ENCODE measurements at regions not wholly inside any gene's neighbourhood (a gene's known extent, or its start where the extent isn't known, plus 50 kb on each side); places are given as distances from the start of the nearest gene placed in this dataset.

DNA sequence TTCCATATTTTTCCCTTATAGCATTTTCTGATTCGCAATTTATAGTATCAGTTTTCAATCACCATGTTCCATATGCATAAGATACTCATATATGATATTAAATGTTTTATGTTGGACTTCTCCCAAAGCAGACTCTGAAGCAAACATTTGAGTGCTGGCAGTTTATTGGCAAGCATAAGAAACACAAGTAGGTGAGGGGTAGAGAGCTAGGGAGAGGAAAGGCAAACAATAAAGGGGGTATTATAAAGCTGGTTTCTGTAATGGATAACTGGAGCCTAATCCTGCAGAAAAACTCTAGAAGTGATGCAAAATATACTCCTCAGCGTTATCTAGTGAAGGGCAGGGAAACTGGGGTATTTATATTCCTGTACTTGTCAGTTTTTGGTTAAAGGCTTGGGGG lies 491.5 kb upstream of the TGFBR2 start:
- Histone ChIP-seq H3K27ac (ENCODE audit: low read length) (no peak overlapping the region), H3K4me1 (ENCODE audit: control insufficient read depth, low read depth, low read length) (no peaks in the 10 kb centered on the region), H3K9me3 (ENCODE audit: control insufficient read depth, low read depth, low read length) (no peaks in the 10 kb centered on the region), H3K36me3 (ENCODE audit: control insufficient read depth, low read depth, low read length) (no peaks in the 10 kb centered on the region), H3K9ac (ENCODE audit: low read length) (no peak overlapping the region), H3K4me3 (ENCODE audit: low read length) (no peak overlapping the region), H3K27me3 (ENCODE audit: control insufficient read depth, insufficient read depth, low read length) (no peaks in the 10 kb centered on the region)

DNA sequence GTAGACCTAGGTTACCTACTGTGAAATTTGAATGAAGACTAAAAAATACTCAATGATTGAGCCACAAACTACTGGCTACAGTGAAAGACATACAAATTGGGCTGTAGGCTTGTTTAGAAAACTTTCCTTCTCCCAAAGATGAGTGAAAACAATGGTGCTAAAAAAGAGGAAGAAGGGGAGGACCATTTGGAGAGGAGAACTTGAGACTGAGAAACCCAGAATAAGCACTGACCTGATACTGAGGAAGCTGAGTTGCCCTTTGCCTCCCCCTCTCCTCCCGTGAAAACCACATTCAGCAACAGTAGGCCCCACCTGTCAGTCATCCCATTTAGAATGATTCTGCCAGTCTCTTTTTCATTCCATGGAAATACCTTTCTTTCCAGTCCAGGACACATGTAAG lies 484.0 kb upstream of the TGFBR2 start:
- Histone ChIP-seq H3K9ac (ENCODE audit: low read length) (no peak overlapping the region), H3K27me3 (ENCODE audit: control insufficient read depth, insufficient read depth, low read length) (no peaks in the 10 kb centered on the region), H3K4me1 (ENCODE audit: control insufficient read depth, low read depth, low read length) (peaks cover 6% of the 10 kb centered on the region), H3K4me3 (ENCODE audit: low read length) (no peak overlapping the region), H3K36me3 (ENCODE audit: control insufficient read depth, low read depth, low read length) (no peaks in the 10 kb centered on the region), H3K27ac (ENCODE audit: low read length) (no peak overlapping the region), H3K9me3 (ENCODE audit: control insufficient read depth, low read depth, low read length) (no peaks in the 10 kb centered on the region)

DNA sequence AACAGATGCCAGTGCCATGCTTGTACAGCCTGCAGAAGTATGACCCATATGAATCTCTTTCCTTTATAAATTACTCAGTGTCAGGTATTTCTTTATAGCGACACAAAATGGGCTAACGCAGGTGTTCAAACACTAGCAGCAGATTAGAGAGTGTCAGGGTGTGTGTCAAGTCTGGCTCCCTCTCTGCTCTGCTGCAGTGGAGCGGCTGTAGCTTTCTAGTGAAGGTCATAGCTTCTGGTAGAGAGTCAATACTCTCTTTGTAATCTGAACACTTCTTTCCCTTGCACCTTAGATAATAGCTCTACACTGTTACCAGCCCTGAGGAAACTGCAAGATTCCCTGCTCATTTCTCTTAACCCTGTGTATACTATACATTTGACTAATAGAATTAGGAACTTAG lies 483.2 kb upstream of the TGFBR2 start:
- no peaks in the 10 kb centered on the region for H3K27me3 ChIP-seq (ENCODE audit: control insufficient read depth, insufficient read depth, low read length)
- peaks cover 6% of the 10 kb centered on the region for H3K4me1 ChIP-seq (ENCODE audit: control insufficient read depth, low read depth, low read length)
- H3K9ac ChIP-seq (ENCODE audit: low read length), result no peak overlapping the region
- no peak overlapping the region for H3K27ac ChIP-seq (ENCODE audit: low read length)
- peaks cover 3% of the 10 kb centered on the region for H3K9me3 ChIP-seq (ENCODE audit: control insufficient read depth, low read depth, low read length)
- H3K4me3 ChIP-seq (ENCODE audit: low read length), result no peak overlapping the region
- H3K36me3 ChIP-seq (ENCODE audit: control insufficient read depth, low read depth, low read length), result no peaks in the 10 kb centered on the region

DNA sequence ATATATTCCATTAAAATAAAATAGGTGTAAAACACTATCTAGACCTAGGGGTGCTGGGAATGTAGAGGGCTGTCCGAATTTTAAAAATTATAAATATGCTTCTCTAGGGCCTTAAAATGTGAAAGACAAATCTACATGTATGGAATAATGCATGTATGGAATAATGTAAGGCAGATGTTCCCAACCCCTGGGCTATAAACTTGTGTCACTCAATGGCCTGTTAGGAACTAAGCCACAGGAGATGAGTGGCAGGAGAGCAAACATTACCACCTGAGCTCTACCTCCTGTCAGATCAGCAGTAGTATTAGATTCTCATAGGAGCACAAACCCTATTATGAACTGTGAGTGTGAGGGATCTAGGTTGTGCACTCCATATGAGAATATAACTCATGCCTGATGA lies 482.6 kb upstream of the TGFBR2 start:
- Histone ChIP-seq H3K27ac (ENCODE audit: low read length) (no peak overlapping the region), H3K27me3 (ENCODE audit: control insufficient read depth, insufficient read depth, low read length) (no peaks in the 10 kb centered on the region), H3K9me3 (ENCODE audit: control insufficient read depth, low read depth, low read length) (peaks cover 3% of the 10 kb centered on the region), H3K9ac (ENCODE audit: low read length) (no peak overlapping the region), H3K36me3 (ENCODE audit: control insufficient read depth, low read depth, low read length) (no peaks in the 10 kb centered on the region), H3K4me3 (ENCODE audit: low read length) (no peak overlapping the region), H3K4me1 (ENCODE audit: control insufficient read depth, low read depth, low read length) (peaks cover 6% of the 10 kb centered on the region)

DNA sequence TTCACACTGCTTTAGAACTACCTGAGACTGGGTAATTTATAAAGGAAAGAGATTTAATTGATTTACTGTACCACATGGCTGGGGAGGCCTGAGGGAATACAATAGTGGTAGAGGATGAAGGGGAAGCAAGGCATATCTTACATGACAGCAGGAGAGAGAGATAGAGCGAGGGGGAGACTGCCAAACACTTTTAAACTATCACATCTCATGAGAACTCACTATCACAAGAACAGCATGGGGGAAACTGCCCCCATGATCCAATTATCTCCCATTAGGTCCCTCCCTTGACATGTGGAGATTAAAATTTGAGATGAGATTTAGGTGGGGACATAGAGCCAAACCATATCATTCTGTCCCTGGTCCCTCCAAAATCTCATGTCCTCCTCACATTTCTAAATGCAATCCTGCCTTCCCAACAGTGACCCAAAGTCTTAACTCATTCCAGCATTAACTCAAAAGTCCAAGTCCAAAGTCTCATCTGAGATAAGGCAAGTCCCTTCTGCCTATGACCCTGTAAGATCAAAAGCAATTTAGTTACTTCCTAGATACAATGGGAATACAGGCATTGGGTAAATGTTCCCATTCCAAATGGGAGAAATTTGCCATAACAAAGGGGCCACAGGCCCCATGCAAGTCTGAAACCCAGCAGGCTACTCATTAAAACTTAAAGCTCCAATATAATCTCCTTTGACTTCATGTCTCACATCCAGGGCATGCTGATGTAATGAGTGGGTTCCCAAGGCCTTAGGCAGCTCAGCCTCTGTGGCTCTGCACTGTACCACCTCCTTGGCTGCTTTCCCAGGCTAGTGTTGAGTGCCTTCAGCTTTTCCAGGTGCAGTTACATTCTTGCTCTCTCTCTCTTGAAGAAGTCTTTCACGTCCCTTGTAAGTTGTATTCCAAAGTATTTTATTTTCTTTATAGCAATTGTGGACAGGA lies 481.7 kb upstream of the TGFBR2 start:
- H3K27ac ChIP-seq (ENCODE audit: low read length), result no peak overlapping the region
- H3K9ac ChIP-seq (ENCODE audit: low read length), result no peak overlapping the region
- H3K9me3 ChIP-seq (ENCODE audit: control insufficient read depth, low read depth, low read length), result peaks cover 3% of the 10 kb centered on the region
- H3K4me3 ChIP-seq (ENCODE audit: low read length), result no peak overlapping the region
- H3K4me1 ChIP-seq (ENCODE audit: control insufficient read depth, low read depth, low read length), result peaks cover 6% of the 10 kb centered on the region
- H3K27me3 ChIP-seq (ENCODE audit: control insufficient read depth, insufficient read depth, low read length), result no peaks in the 10 kb centered on the region
- H3K36me3 ChIP-seq (ENCODE audit: control insufficient read depth, low read depth, low read length), result no peaks in the 10 kb centered on the region

DNA sequence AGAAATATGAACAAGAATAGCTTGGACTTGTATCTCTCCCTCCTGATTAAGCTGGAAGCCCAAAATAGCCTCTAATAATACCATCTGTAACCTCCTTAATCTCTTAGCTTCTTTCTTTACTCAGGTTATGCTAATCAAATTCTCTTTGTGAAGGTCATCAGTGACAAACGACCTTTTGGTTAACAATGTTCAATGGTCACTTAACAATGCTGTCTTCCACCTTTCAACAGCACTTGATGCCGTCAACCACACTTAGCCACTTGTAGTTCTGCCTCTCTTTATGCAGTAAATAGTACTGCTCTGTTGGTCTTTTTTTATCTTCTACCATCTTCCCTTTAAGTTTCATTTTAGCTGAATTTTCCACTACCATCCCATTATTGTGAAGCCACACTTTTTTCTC lies 476.6 kb upstream of the TGFBR2 start:
- no peak overlapping the region for H3K4me3 ChIP-seq (ENCODE audit: low read length)
- H3K4me1 ChIP-seq (ENCODE audit: control insufficient read depth, low read depth, low read length), result peaks cover 5% of the 10 kb centered on the region
- no peaks in the 10 kb centered on the region for H3K36me3 ChIP-seq (ENCODE audit: control insufficient read depth, low read depth, low read length)
- no peak overlapping the region for H3K9ac ChIP-seq (ENCODE audit: low read length)
- no peaks in the 10 kb centered on the region for H3K27me3 ChIP-seq (ENCODE audit: control insufficient read depth, insufficient read depth, low read length)
- H3K27ac ChIP-seq (ENCODE audit: low read length), result no peak overlapping the region
- H3K9me3 ChIP-seq (ENCODE audit: control insufficient read depth, low read depth, low read length), result peaks cover 3% of the 10 kb centered on the region

DNA sequence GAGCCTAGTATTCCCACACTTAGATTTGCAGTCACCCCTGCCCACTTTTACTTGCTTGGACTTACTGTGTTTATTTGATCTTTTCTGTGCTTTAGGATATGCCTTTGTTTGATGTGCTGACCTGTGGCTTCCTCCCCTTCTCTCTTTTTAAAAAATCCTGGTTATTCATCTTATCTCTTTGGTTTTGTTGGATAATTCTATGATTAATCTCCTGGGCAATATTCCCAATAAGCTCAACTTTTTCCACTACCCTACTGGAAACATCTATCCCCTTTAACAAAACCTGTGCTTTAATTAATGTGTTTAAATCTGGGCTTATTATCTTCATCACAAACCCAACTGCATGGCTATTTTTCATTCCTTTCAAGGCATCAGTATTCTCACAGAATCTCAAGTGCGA lies 476.0 kb upstream of the TGFBR2 start:
- H3K36me3 ChIP-seq (ENCODE audit: control insufficient read depth, low read depth, low read length), result no peaks in the 10 kb centered on the region
- H3K4me3 ChIP-seq (ENCODE audit: low read length), result no peak overlapping the region
- no peaks in the 10 kb centered on the region for H3K27me3 ChIP-seq (ENCODE audit: control insufficient read depth, insufficient read depth, low read length)
- H3K9ac ChIP-seq (ENCODE audit: low read length), result no peak overlapping the region
- H3K9me3 ChIP-seq (ENCODE audit: control insufficient read depth, low read depth, low read length), result peaks cover 3% of the 10 kb centered on the region
- no peak overlapping the region for H3K27ac ChIP-seq (ENCODE audit: low read length)
- no peaks in the 10 kb centered on the region for H3K4me1 ChIP-seq (ENCODE audit: control insufficient read depth, low read depth, low read length)

DNA sequence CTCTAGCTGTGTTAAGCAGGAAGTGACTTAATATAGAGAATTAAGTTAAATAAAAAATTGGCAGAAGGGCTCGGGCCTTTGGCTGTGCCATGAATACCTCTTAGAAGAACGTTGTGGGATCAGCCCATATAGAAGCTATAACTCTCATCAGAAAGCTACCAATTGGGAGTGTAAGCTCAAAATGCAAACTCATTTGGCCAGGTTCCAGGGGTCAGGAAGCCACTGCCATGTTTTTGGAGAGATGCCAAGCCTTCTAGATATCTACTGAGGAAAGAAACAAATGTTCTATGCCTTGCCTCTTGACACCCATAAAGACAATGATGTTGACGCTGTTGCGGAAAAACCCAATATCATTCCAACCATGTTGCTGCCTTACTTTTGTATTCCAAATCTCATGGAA lies 475.2 kb upstream of the TGFBR2 start:
- H3K36me3 ChIP-seq (ENCODE audit: control insufficient read depth, low read depth, low read length), result no peaks in the 10 kb centered on the region
- no peaks in the 10 kb centered on the region for H3K4me1 ChIP-seq (ENCODE audit: control insufficient read depth, low read depth, low read length)
- no peak overlapping the region for H3K27ac ChIP-seq (ENCODE audit: low read length)
- H3K27me3 ChIP-seq (ENCODE audit: control insufficient read depth, insufficient read depth, low read length), result no peaks in the 10 kb centered on the region
- no peak overlapping the region for H3K9ac ChIP-seq (ENCODE audit: low read length)
- no peak overlapping the region for H3K4me3 ChIP-seq (ENCODE audit: low read length)
- peaks cover 3% of the 10 kb centered on the region for H3K9me3 ChIP-seq (ENCODE audit: control insufficient read depth, low read depth, low read length)

DNA sequence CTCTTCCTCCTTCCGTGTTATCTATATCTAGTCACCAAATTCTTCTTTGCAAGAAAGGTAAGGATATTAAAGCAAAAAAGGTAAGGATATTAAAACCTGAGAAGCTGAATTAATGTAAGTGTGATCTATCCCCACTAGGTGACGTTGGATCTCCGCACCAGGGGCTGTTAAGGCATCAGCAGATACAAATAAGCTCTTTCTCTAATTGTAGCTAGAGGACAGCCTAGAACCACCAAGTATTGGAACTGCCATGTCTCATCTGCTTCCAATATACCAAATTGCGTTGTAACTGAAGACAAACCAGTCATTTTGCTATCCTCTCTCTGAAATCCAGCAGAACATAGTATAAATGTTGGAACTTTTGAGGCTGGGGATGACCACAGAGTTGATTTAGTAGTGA lies 471.2 kb upstream of the TGFBR2 start:
- no peak overlapping the region for H3K4me3 ChIP-seq (ENCODE audit: low read length)
- no peaks in the 10 kb centered on the region for H3K9me3 ChIP-seq (ENCODE audit: control insufficient read depth, low read depth, low read length)
- H3K27ac ChIP-seq (ENCODE audit: low read length), result no peak overlapping the region
- H3K4me1 ChIP-seq (ENCODE audit: control insufficient read depth, low read depth, low read length), result no peaks in the 10 kb centered on the region
- H3K9ac ChIP-seq (ENCODE audit: low read length), result no peak overlapping the region
- no peaks in the 10 kb centered on the region for H3K27me3 ChIP-seq (ENCODE audit: control insufficient read depth, insufficient read depth, low read length)
- no peaks in the 10 kb centered on the region for H3K36me3 ChIP-seq (ENCODE audit: control insufficient read depth, low read depth, low read length)

DNA sequence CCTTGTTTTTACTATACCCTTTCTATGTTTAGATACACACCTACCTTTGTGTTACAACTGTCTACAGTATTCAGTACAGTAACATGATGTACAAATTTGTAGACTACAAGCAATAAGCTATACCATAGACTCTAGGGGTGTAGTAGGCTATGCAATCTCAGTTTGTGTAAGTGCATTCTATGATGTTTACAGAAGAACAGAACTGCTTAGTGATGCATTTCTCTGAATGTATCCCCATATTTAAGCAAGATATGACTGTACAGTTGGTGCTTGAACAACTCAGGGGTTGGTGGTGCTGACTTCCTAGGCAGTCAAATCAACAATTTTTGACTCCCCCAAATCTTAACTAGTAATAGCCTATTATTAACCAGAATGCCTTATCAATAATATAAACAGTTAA lies 467.1 kb upstream of the TGFBR2 start:
- no peak overlapping the region for H3K4me3 ChIP-seq (ENCODE audit: low read length)
- H3K9me3 ChIP-seq (ENCODE audit: control insufficient read depth, low read depth, low read length), result no peaks in the 10 kb centered on the region
- H3K9ac ChIP-seq (ENCODE audit: low read length), result no peak overlapping the region
- no peaks in the 10 kb centered on the region for H3K4me1 ChIP-seq (ENCODE audit: control insufficient read depth, low read depth, low read length)
- H3K27me3 ChIP-seq (ENCODE audit: control insufficient read depth, insufficient read depth, low read length), result no peaks in the 10 kb centered on the region
- H3K36me3 ChIP-seq (ENCODE audit: control insufficient read depth, low read depth, low read length), result no peaks in the 10 kb centered on the region
- H3K27ac ChIP-seq (ENCODE audit: low read length), result no peak overlapping the region

DNA sequence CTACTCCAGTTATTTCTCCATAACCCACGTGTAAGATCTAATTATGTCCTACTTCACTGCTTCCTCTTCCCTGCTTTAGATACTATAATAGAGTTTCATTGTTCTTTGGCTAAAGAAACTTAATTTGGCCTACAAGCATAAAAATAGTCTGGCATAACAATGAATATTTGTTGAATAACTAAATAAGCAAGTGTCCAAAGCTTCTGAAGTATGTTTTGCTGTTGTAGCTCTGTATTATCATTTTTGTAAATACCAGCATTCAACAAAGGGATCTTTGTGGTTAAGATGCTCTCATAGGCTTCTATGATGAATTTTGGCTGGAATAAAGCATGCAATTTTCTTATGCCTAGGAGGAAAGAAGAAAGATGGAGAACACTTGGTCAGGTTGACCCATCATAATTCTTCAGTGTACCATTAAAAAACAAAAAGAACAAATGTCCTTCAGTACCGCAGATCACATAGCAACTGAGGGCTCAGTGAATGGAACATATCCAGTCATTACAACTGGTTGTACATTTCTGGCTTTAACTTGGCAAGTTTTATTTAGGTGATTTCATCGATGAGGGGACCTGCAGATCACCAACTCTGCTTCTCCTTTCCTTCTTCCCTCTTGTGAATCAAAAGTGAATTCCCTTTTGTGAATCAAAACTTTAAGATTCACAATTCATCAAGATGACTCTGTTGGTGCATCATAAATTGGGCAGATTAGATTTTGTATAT lies 465.9 kb upstream of the TGFBR2 start:
- no peak overlapping the region for H3K27ac ChIP-seq (ENCODE audit: low read length)
- H3K36me3 ChIP-seq (ENCODE audit: control insufficient read depth, low read depth, low read length), result no peaks in the 10 kb centered on the region
- H3K27me3 ChIP-seq (ENCODE audit: control insufficient read depth, insufficient read depth, low read length), result no peaks in the 10 kb centered on the region
- H3K4me1 ChIP-seq (ENCODE audit: control insufficient read depth, low read depth, low read length), result no peaks in the 10 kb centered on the region
- no peak overlapping the region for H3K4me3 ChIP-seq (ENCODE audit: low read length)
- no peaks in the 10 kb centered on the region for H3K9me3 ChIP-seq (ENCODE audit: control insufficient read depth, low read depth, low read length)
- no peak overlapping the region for H3K9ac ChIP-seq (ENCODE audit: low read length)

DNA sequence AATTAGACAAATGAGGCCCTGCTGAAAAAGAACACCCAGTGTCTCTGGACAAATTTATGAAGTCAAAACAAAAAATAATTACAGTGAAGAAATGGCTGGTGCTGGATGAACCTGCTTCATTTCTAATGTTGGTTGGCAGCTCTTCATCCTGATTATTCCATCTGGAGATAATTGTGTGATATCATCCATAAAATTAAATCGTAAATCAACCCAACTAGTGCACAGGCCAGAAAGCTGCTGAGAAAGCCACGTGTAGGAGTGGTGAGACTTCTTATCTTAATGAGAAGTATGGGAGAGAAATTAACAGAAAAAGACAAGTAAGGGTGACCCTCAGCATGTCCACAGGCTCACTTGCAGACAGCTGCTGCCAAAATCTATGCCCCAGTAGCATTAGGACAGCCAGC lies 465.2 kb upstream of the TGFBR2 start:
- no peaks in the 10 kb centered on the region for H3K9me3 ChIP-seq (ENCODE audit: control insufficient read depth, low read depth, low read length)
- no peaks in the 10 kb centered on the region for H3K27me3 ChIP-seq (ENCODE audit: control insufficient read depth, insufficient read depth, low read length)
- H3K27ac ChIP-seq (ENCODE audit: low read length), result no peak overlapping the region
- no peaks in the 10 kb centered on the region for H3K4me1 ChIP-seq (ENCODE audit: control insufficient read depth, low read depth, low read length)
- H3K36me3 ChIP-seq (ENCODE audit: control insufficient read depth, low read depth, low read length), result no peaks in the 10 kb centered on the region
- H3K9ac ChIP-seq (ENCODE audit: low read length), result no peak overlapping the region
- H3K4me3 ChIP-seq (ENCODE audit: low read length), result no peak overlapping the region

All from iPS-18a (cell line).